Mesothelial cell of epicardium (in vitro differentiated cells): ENCODE measurements at regions not wholly inside any gene's neighbourhood (a gene's known extent, or its start where the extent isn't known, plus 50 kb on each side); places are given as distances from the start of the nearest gene placed in this dataset.

Source experiments
- DNase-seq, 2 experiments: peaks; one replicate each; pipeline ENCODE4 v3.0.0; 2021; ENCODE audit warnings: low spot score in 2 of 2; ENCODE audit not compliant: unreplicated experiment in 2 of 2
- H3K27ac Mint-ChIP-seq: 2 replicates; pipeline ENCODE4 v1.8.0; 2021; ENCODE audit warnings: mixed read lengths
- H3K27me3 Mint-ChIP-seq: 2 replicates; pipeline ENCODE4 v1.8.0; 2021; ENCODE audit warnings: low read depth, mixed read lengths
- H3K36me3 Mint-ChIP-seq: 2 replicates; pipeline ENCODE4 v1.8.0; 2021; ENCODE audit warnings: mixed read lengths
- H3K4me1 Mint-ChIP-seq: 2 replicates; pipeline ENCODE4 v1.8.0; 2021; ENCODE audit warnings: mixed read lengths
- H3K4me3 Mint-ChIP-seq: 2 replicates; pipeline ENCODE4 v1.8.0; 2021; ENCODE audit warnings: mild to moderate bottlenecking, moderate library complexity, mixed read lengths
- H3K9me3 Mint-ChIP-seq: 2 replicates; pipeline ENCODE4 v1.8.0; 2021; ENCODE audit warnings: mixed read lengths
- TF ChIP-seq, protein P1 (sequence below): fragments of 200-600 bp; sonication (generic); IDR thresholded peaks from one replicate; pipeline ENCODE4 v1.5.0; 2021; ENCODE audit warnings: antibody characterized with exemption; ENCODE audit not compliant: unreplicated experiment

DNA sequence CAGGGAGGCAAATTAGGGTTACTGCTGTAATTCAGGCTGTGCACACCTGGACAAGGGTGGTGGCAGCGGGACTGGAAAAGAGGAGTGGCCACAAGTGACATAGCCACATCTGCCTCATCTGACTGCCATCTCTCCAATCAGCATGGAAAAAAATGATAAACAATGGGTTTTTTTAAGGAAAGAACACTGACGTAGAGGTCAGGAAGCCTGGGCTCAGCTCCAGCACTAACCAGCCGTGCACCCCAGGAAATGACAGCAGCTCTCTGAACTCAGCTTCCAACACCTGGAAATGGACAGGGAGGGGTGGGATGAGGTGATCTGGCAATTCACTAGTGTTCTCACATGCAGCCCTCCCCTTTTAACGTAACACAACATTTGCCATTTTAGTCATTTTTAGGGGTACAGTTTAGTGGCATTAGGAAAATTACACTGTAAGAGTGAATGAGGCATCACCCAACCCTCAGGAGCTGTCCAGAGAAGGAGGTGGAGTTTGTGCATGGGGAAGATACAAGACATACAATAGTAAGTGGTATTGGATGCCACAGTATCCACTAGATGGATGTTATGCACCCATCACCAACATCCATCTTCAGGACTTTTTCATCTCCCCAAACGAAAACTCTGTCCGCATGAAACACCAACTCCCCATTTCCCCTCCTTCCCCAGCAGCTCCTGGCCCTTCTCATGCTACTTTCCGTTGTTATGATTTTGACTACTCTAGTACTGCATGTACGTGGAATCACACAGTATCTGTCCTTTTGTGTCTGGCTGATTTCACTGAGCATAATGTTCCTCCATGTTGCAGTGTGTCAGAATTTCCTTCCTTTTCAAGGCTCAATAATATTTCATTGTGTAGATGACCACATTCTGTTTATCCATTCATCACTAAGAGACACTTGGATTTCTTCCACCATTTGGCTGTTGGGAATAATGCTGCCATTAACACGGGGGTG, 215.5 kb upstream of the ECI2 start:
- Mint-ChIP-seq H3K36me3 (no peaks in the 10 kb centered on the region), H3K27ac (no peak overlapping the region), H3K4me1 (peaks cover 28% of the 10 kb centered on the region), H3K27me3 (no peaks in the 10 kb centered on the region), H3K4me3 (no peak overlapping the region), H3K9me3 (no peaks in the 10 kb centered on the region)
- no peak for DNase-seq
- TF ChIP-seq, protein P1, sequence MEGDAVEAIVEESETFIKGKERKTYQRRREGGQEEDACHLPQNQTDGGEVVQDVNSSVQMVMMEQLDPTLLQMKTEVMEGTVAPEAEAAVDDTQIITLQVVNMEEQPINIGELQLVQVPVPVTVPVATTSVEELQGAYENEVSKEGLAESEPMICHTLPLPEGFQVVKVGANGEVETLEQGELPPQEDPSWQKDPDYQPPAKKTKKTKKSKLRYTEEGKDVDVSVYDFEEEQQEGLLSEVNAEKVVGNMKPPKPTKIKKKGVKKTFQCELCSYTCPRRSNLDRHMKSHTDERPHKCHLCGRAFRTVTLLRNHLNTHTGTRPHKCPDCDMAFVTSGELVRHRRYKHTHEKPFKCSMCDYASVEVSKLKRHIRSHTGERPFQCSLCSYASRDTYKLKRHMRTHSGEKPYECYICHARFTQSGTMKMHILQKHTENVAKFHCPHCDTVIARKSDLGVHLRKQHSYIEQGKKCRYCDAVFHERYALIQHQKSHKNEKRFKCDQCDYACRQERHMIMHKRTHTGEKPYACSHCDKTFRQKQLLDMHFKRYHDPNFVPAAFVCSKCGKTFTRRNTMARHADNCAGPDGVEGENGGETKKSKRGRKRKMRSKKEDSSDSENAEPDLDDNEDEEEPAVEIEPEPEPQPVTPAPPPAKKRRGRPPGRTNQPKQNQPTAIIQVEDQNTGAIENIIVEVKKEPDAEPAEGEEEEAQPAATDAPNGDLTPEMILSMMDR, result no peak

GRCh38 chr6:4349931-4350330, 214.6 kb upstream of the ECI2 start:
- Mint-ChIP-seq H3K9me3 (no peaks in the 10 kb centered on the region), H3K36me3 (no peaks in the 10 kb centered on the region)
- TF ChIP-seq, protein P1, result no peak

GRCh38 chr6:4349323-4349722, 213.9 kb upstream of the ECI2 start:
- TF ChIP-seq, protein P1, result no peak
- no peak overlapping the region for H3K27ac Mint-ChIP-seq
- no peak overlapping the region for H3K4me3 Mint-ChIP-seq
- DNase-seq, result no peak
- H3K9me3 Mint-ChIP-seq, result no peaks in the 10 kb centered on the region
- H3K36me3 Mint-ChIP-seq, result no peaks in the 10 kb centered on the region
- peaks cover 32% of the 10 kb centered on the region for H3K4me1 Mint-ChIP-seq
- no peaks in the 10 kb centered on the region for H3K27me3 Mint-ChIP-seq

More at GRCh38 chr6:4349931-4350330, 214.6 kb upstream of the ECI2 start:
- Mint-ChIP-seq H3K4me1 (peaks cover 32% of the 10 kb centered on the region), H3K4me3 (no peak overlapping the region), H3K27me3 (no peaks in the 10 kb centered on the region), H3K27ac (no peak overlapping the region)
- no peak for DNase-seq

- peaks cover 32% of the 10 kb centered on the region for H3K4me1 Mint-ChIP-seq
- no peaks in the 10 kb centered on the region for H3K27me3 Mint-ChIP-seq
- no peak overlapping the region for H3K4me3 Mint-ChIP-seq
- TF ChIP-seq, protein P1, result no peak
- DNase-seq, result no peak
- H3K9me3 Mint-ChIP-seq, result no peaks in the 10 kb centered on the region
- H3K36me3 Mint-ChIP-seq, result no peaks in the 10 kb centered on the region
- H3K27ac Mint-ChIP-seq, result no peak overlapping the region
Observed at GRCh38 chr6:4348462-4349112, 213.2 kb upstream of the ECI2 start.

- no peaks in the 10 kb centered on the region for H3K9me3 Mint-ChIP-seq
- H3K27me3 Mint-ChIP-seq, result no peaks in the 10 kb centered on the region
- no peak for DNase-seq
- H3K36me3 Mint-ChIP-seq, result no peaks in the 10 kb centered on the region
- peaks cover 37% of the 10 kb centered on the region for H3K4me1 Mint-ChIP-seq
- H3K27ac Mint-ChIP-seq, result no peak overlapping the region
- no peak overlapping the region for H3K4me3 Mint-ChIP-seq
- TF ChIP-seq, protein P1, result no peak
Observed at GRCh38 chr6:4347877-4348276, 212.5 kb upstream of the ECI2 start.
